ENCODE measurements at regions not wholly inside any gene's neighbourhood (a gene's known extent, or its start where the extent isn't known, plus 50 kb on each side); places are given as distances from the start of the nearest gene placed in this dataset.

- TF ChIP-seq POLR2AphosphoS5 (IDR thresholded peaks at IDR 0.05) (no peak), CTCF (IDR thresholded peaks at IDR 0.05) (no peak), POLR2A (IDR thresholded peaks at IDR 0.05) (no peak), EP300 (IDR thresholded peaks at IDR 0.05) (no peak)
These were observed 133.7 kb upstream of the TNRC6C start for GRCh38 chr17:77824780-77825280.

All from upper lobe of left lung (tissue), 4 donors.